ENCODE measurements at regions not wholly inside any gene's neighbourhood (a gene's known extent, or its start where the extent isn't known, plus 50 kb on each side); places are given as distances from the start of the nearest gene placed in this dataset.
"Not testable (repeated sequence)": the region's sequence is repeated elsewhere in the genome, so short reads cannot be mapped to it uniquely, and the experiment has no call there.

- no peak for DNase-seq
Observed at GRCh38 chr3:147333098-147333497, 73.2 kb downstream of the ZIC4 start.

GRCh38 chr3:147328711-147329110 is 77.6 kb downstream of the ZIC4 start:
- DNase-seq, result no peak

GRCh38 chr3:147324356-147324755 is 82.0 kb downstream of the ZIC4 start:
- no peak for DNase-seq

GRCh38 chr3:147318900-147319299 is 87.4 kb downstream of the ZIC4 start:
- DNase-seq, result no peak

- DNase-seq, result not testable (repeated sequence)
Observed at GRCh38 chr3:147317080-147317479, 89.3 kb downstream of the ZIC4 start.

GRCh38 chr3:147313513-147313912 is 92.8 kb downstream of the ZIC4 start:
- DNase-seq, result no peak

GRCh38 chr3:147312786-147313280 is 93.5 kb downstream of the ZIC4 start:
- no peak for DNase-seq

- no peak for DNase-seq
Observed at GRCh38 chr3:147311716-147312115, 94.6 kb downstream of the ZIC4 start.

- DNase-seq, result no peak
Observed at GRCh38 chr3:147305533-147306250, 100.7 kb downstream of the ZIC4 start.

GRCh38 chr3:147304756-147305155 is 101.6 kb downstream of the ZIC4 start:
- DNase-seq, result no peak

- no peak for DNase-seq
Observed at GRCh38 chr3:147301781-147302180, 104.6 kb downstream of the ZIC4 start.

- no peak for DNase-seq
Observed at GRCh38 chr3:147299656-147300055, 106.7 kb downstream of the ZIC4 start.

- DNase-seq, result peak in 1 of 4 experiments; percentile 1
Observed at GRCh38 chr3:147298511-147298982, 107.8 kb downstream of the ZIC4 start.

GRCh38 chr3:147297761-147298350 is 108.5 kb downstream of the ZIC4 start:
- no peak for DNase-seq

- DNase-seq, result not testable (repeated sequence)
Observed at GRCh38 chr3:147287370-147287769, 119.0 kb downstream of the ZIC4 start.

GRCh38 chr3:147269907-147270306 is 136.4 kb downstream of the ZIC4 start:
- DNase-seq, result no peak

GRCh38 chr3:147267434-147267833 is 138.9 kb downstream of the ZIC4 start:
- DNase-seq, result no peak

- DNase-seq, result no peak
Observed at GRCh38 chr3:147257944-147258343, 148.4 kb downstream of the ZIC4 start.

- DNase-seq, result no peak
Observed at GRCh38 chr3:147256739-147257138, 149.6 kb downstream of the ZIC4 start.

- no peak for DNase-seq
Observed at GRCh38 chr3:147246906-147247305, 159.4 kb downstream of the ZIC4 start.

GRCh38 chr3:147245638-147246037 is 160.7 kb downstream of the ZIC4 start:
- DNase-seq, result not testable (repeated sequence)

- not testable (repeated sequence) for DNase-seq
Observed at GRCh38 chr3:147245022-147245421, 161.3 kb downstream of the ZIC4 start.

- DNase-seq, result no peak
Observed at GRCh38 chr3:147244397-147244796, 161.9 kb downstream of the ZIC4 start.

- no peak for DNase-seq
Observed at GRCh38 chr3:147240581-147240980, 165.8 kb downstream of the ZIC4 start.

Data from suppressor macrophage (primary cell).